HG03103 (cell line): ENCODE measurements at regions not wholly inside any gene's neighbourhood (a gene's known extent, or its start where the extent isn't known, plus 50 kb on each side); places are given as distances from the start of the nearest gene placed in this dataset.
"Not testable (repeated sequence)": the region's sequence is repeated elsewhere in the genome, so short reads cannot be mapped to it uniquely, and the experiment has no call there.

ENCODE experiments used
- ATAC-seq: cut with Tn5 transposase; IDR thresholded peaks from one replicate; pipeline ENCODE4 v1.9.1; 2021; ENCODE audit warnings: low read depth; ENCODE audit not compliant: unreplicated experiment

- no peak for ATAC-seq
These were observed 500.1 kb downstream of the CCDC171 start for GRCh38 chr9:16052757-16053530.

GRCh38 chr9:16057541-16057940 is 504.7 kb downstream of the CCDC171 start:
- no peak for ATAC-seq

GRCh38 chr9:16058131-16058549 is 505.3 kb downstream of the CCDC171 start:
- ATAC-seq: no peak

GRCh38 chr9:16060436-16061129 is 507.7 kb downstream of the CCDC171 start:
- ATAC-seq: no peak

- ATAC-seq: no peak
These were observed 509.8 kb downstream of the CCDC171 start for GRCh38 chr9:16062542-16063240.

- ATAC-seq: no peak
These were observed 510.4 kb downstream of the CCDC171 start for GRCh38 chr9:16063241-16063591.

GRCh38 chr9:16064771-16065170 is 511.9 kb downstream of the CCDC171 start:
- no peak for ATAC-seq

- ATAC-seq: not testable (repeated sequence)
These were observed 513.4 kb downstream of the CCDC171 start for GRCh38 chr9:16066201-16066600.

GRCh38 chr9:16068476-16068875 is 515.6 kb downstream of the CCDC171 start:
- no peak for ATAC-seq

GRCh38 chr9:16069249-16069648 is 516.4 kb downstream of the CCDC171 start:
- no peak for ATAC-seq

- no peak for ATAC-seq
These were observed 517.0 kb downstream of the CCDC171 start for GRCh38 chr9:16069671-16070454.

GRCh38 chr9:16070455-16071145 is 517.8 kb downstream of the CCDC171 start:
- no peak for ATAC-seq

- ATAC-seq: no peak
These were observed 518.6 kb downstream of the CCDC171 start for GRCh38 chr9:16071400-16071799.

- no peak for ATAC-seq
These were observed 522.1 kb downstream of the CCDC171 start for GRCh38 chr9:16074963-16075362.

GRCh38 chr9:16075696-16076095 is 522.9 kb downstream of the CCDC171 start:
- no peak for ATAC-seq

- ATAC-seq: no peak
These were observed 523.7 kb downstream of the CCDC171 start for GRCh38 chr9:16076511-16076910.

GRCh38 chr9:16082796-16083195 is 530.0 kb downstream of the CCDC171 start:
- ATAC-seq: no peak

GRCh38 chr9:16085167-16085726 is 532.4 kb downstream of the CCDC171 start:
- no peak for ATAC-seq

- ATAC-seq: no peak
These were observed 538.2 kb downstream of the CCDC171 start for GRCh38 chr9:16090907-16091629.
